OCI-LY3 (cell line): ENCODE measurements at regions not wholly inside any gene's neighbourhood (a gene's known extent, or its start where the extent isn't known, plus 50 kb on each side); places are given as distances from the start of the nearest gene placed in this dataset.
A peak's percentile ranks its signal among the peaks of the same experiment; 100 is the strongest.

Experiments used
- H2AFZ ChIP-seq: fragments of 200-600, 300-600 bp; shearing (Covaris generic); 2 replicates; pipeline ENCODE4 v1.6.0; 2014; ENCODE audit warnings: antibody characterized with exemption, low read depth, low read length
- H3K27ac ChIP-seq: fragments of 200-600, 300-600 bp; sonication (generic); 2 replicates; pipeline ENCODE4 v1.5.1; 2014; ENCODE audit warnings: mild to moderate bottlenecking, low read length, moderate library complexity, mixed read lengths
- H3K27me3 ChIP-seq: fragments of 200-600, 300-600 bp; sonication (generic); 2 replicates; pipeline ENCODE4 v1.6.1; 2014; ENCODE audit warnings: low read depth, low read length, mixed read lengths
- H3K36me3 ChIP-seq: fragments of 200-600, 300-600 bp; sonication (generic); replicated peaks from 2 replicates; pipeline ENCODE3; 2014; ENCODE audit warnings: low read depth, low read length, mixed read lengths
- H3K4me1 ChIP-seq: fragments of 300-600, 200-600 bp; sonication (generic); 2 replicates; pipeline ENCODE4 v1.6.1; 2014; ENCODE audit warnings: low read length, mixed read lengths
- H3K4me2 ChIP-seq: fragments of 200-600, 300-600 bp; sonication (generic); 2 replicates; pipeline ENCODE4 v1.6.1; 2014; ENCODE audit warnings: low read length, mixed read lengths
- H3K4me3 ChIP-seq: fragments of 300-600, 200-600 bp; sonication (generic); 2 replicates; pipeline ENCODE4 v1.5.1; 2014; ENCODE audit warnings: antibody characterized with exemption, mild to moderate bottlenecking, low read length, moderate library complexity
- H3K79me2 ChIP-seq: fragments of 300-600, 200-600 bp; shearing (Covaris generic); 2 replicates; pipeline ENCODE4 v1.6.1; 2014; ENCODE audit warnings: mild to moderate bottlenecking, low read length, mixed read lengths
- H3K9ac ChIP-seq: fragments of 300-600, 200-600 bp; shearing (Covaris generic); 2 replicates; pipeline ENCODE4 v1.6.0; 2014; ENCODE audit warnings: mild to moderate bottlenecking, low read length, moderate library complexity
- H3K9me3 ChIP-seq: fragments of 200-600, 300-600 bp; shearing (Covaris generic); 2 replicates; pipeline ENCODE4 v1.6.1; 2014; ENCODE audit warnings: low read length, mixed read lengths; ENCODE audit not compliant: insufficient read depth
- H4K20me1 ChIP-seq: fragments of 200-600, 300-600 bp; sonication (generic); 2 replicates; pipeline ENCODE4 v1.6.1; 2016; ENCODE audit warnings: low read length, mixed read lengths; ENCODE audit not compliant: insufficient read depth
- EZH2phosphoT487 ChIP-seq: fragments of 200-600 bp; shearing (Covaris generic); IDR thresholded peaks from 2 replicates; pipeline ENCODE4 v1.6.1; 2018; ENCODE audit warnings: antibody characterized with exemption, mixed run types, low read depth
- TF ChIP-seq, protein P1 (sequence below): fragments of 200-600, 300-600 bp; sonication (generic); IDR thresholded peaks from 2 replicates; pipeline ENCODE4 v1.5.1; 2014; ENCODE audit warnings: antibody characterized with exemption, low read length, low read depth

- Histone ChIP-seq H3K27ac (no peak overlapping the region), H3K4me2 (no peak overlapping the region)
- no peak for TF ChIP-seq EZH2phosphoT487
- TF ChIP-seq, protein P1, sequence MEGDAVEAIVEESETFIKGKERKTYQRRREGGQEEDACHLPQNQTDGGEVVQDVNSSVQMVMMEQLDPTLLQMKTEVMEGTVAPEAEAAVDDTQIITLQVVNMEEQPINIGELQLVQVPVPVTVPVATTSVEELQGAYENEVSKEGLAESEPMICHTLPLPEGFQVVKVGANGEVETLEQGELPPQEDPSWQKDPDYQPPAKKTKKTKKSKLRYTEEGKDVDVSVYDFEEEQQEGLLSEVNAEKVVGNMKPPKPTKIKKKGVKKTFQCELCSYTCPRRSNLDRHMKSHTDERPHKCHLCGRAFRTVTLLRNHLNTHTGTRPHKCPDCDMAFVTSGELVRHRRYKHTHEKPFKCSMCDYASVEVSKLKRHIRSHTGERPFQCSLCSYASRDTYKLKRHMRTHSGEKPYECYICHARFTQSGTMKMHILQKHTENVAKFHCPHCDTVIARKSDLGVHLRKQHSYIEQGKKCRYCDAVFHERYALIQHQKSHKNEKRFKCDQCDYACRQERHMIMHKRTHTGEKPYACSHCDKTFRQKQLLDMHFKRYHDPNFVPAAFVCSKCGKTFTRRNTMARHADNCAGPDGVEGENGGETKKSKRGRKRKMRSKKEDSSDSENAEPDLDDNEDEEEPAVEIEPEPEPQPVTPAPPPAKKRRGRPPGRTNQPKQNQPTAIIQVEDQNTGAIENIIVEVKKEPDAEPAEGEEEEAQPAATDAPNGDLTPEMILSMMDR, result no peak
These were observed 283.5 kb downstream of the DSEL start for GRCh38 chr18:67232991-67233390.

DNA sequence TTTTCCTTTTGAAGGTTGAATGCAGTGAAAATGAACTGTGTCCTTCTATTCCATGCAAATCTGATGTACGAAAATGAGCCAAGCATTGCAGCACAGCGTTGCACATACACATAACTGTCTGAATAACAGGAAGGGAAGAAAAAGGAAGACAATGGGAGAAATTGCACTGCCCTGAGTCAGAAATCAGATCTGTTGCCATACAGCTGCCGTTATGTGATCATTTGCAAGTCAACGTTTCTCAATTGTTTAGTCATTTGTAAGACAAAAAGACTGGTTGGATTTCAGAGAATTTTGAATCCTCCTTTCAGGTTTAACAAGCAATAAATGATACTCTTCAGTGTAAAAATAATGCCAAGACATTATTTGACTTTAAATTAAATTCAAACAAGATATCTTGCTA lies 284.1 kb downstream of the DSEL start:
- Histone ChIP-seq H3K27ac (no peak overlapping the region), H3K4me3 (no peak overlapping the region)

More at GRCh38 chr18:67232991-67233390, 283.5 kb downstream of the DSEL start:
- H3K4me1 ChIP-seq, result no peaks in the 10 kb centered on the region
- no peak overlapping the region for H3K4me3 ChIP-seq
- H3K79me2 ChIP-seq, result no peaks in the 10 kb centered on the region
- H2AFZ ChIP-seq, result no peak overlapping the region
- no peaks in the 10 kb centered on the region for H4K20me1 ChIP-seq
- no peaks in the 10 kb centered on the region for H3K9me3 ChIP-seq
- no peaks in the 10 kb centered on the region for H3K36me3 ChIP-seq
- no peak overlapping the region for H3K9ac ChIP-seq
- no peaks in the 10 kb centered on the region for H3K27me3 ChIP-seq

GRCh38 chr18:67222887-67223286 lies 293.6 kb downstream of the DSEL start:
- Histone ChIP-seq H2AFZ (peak overlapping the region; percentile 3), H3K4me2 (no peak overlapping the region), H3K4me3 (no peak overlapping the region), H3K79me2 (no peaks in the 10 kb centered on the region), H3K4me1 (no peaks in the 10 kb centered on the region), H3K9ac (no peak overlapping the region), H4K20me1 (no peaks in the 10 kb centered on the region), H3K27me3 (no peaks in the 10 kb centered on the region), H3K36me3 (no peaks in the 10 kb centered on the region), H3K9me3 (no peaks in the 10 kb centered on the region), H3K27ac (no peak overlapping the region)
- no peak for TF ChIP-seq EZH2phosphoT487
- TF ChIP-seq, protein P1, result no peak

More for the DNA sequence above, 284.1 kb downstream of the DSEL start:
- Histone ChIP-seq H3K79me2 (no peaks in the 10 kb centered on the region), H2AFZ (no peak overlapping the region), H3K9ac (no peak overlapping the region), H3K9me3 (no peaks in the 10 kb centered on the region), H3K27me3 (no peaks in the 10 kb centered on the region), H3K36me3 (no peaks in the 10 kb centered on the region), H3K4me2 (no peak overlapping the region), H3K4me1 (no peaks in the 10 kb centered on the region), H4K20me1 (no peaks in the 10 kb centered on the region)
- TF ChIP-seq, protein P1, result no peak
- no peak for TF ChIP-seq EZH2phosphoT487

GRCh38 chr18:67219821-67220220 lies 296.7 kb downstream of the DSEL start:
- Histone ChIP-seq H4K20me1 (no peaks in the 10 kb centered on the region), H2AFZ (no peak overlapping the region), H3K4me1 (no peaks in the 10 kb centered on the region), H3K9me3 (no peaks in the 10 kb centered on the region), H3K4me3 (no peak overlapping the region), H3K4me2 (no peak overlapping the region), H3K27me3 (no peaks in the 10 kb centered on the region), H3K36me3 (no peaks in the 10 kb centered on the region), H3K27ac (no peak overlapping the region), H3K79me2 (no peaks in the 10 kb centered on the region), H3K9ac (no peak overlapping the region)
- no peak for TF ChIP-seq EZH2phosphoT487
- TF ChIP-seq, protein P1, result no peak
